ENCODE measurements at regions not wholly inside any gene's neighbourhood (a gene's known extent, or its start where the extent isn't known, plus 50 kb on each side); places are given as distances from the start of the nearest gene placed in this dataset.

- H3K4me1 ChIP-seq (replicated peaks; ENCODE audit: insufficient read depth): no peaks in the 10 kb centered on the region
- H3K4me3 ChIP-seq: no peak overlapping the region
- intact Hi-C loops (cut with micrococcal nuclease; ENCODE audit: unreplicated experiment): no loop called here
- H3K9me3 ChIP-seq (ENCODE audit: insufficient read depth, low read depth): no peaks in the 10 kb centered on the region
- DNase-seq: no peak
- H3K4me2 ChIP-seq: no peak overlapping the region
- BruUV-seq (replicated peaks): no TSS peak
- TF ChIP-seq CTCF (conservative IDR thresholded peaks at IDR 0.05) (no peak), EZH2 (IDR thresholded peaks at IDR 0.05; ENCODE audit: low read depth) (no peak)
- H3K79me2 ChIP-seq (ENCODE audit: low read depth): no peaks in the 10 kb centered on the region
- H3K27ac ChIP-seq: no peak overlapping the region
- H3K9me2 ChIP-seq (ENCODE audit: insufficient read depth): no peaks in the 10 kb centered on the region; the same call in 1 of the 2 replicates
- H4K20me1 ChIP-seq (ENCODE audit: insufficient read depth): no peaks in the 10 kb centered on the region
- POLR2A ChIA-PET (ENCODE audit: unreplicated experiment): no interaction called here
- no peaks in the 10 kb centered on the region for H3K27me3 ChIP-seq (ENCODE audit: insufficient read depth, low read depth)
- no peaks in the 10 kb centered on the region for H3K36me3 ChIP-seq (ENCODE audit: low read depth)
- CTCF ChIA-PET: no interaction called here
- H2AFZ ChIP-seq: no peak overlapping the region
- no peaks in the 10 kb centered on the region for H3F3A ChIP-seq (ENCODE audit: insufficient read depth, low read depth)
Observed at GRCh38 chr5:118125687-118126086, 862.7 kb downstream of the DTWD2 start.

GRCh38 chr5:118121258-118121657 lies 867.1 kb downstream of the DTWD2 start:
- H3K79me2 ChIP-seq (ENCODE audit: low read depth): no peaks in the 10 kb centered on the region
- no peaks in the 10 kb centered on the region for H3K27me3 ChIP-seq (ENCODE audit: insufficient read depth, low read depth)
- TF ChIP-seq EZH2 (IDR thresholded peaks at IDR 0.05; ENCODE audit: low read depth) (no peak), CTCF (conservative IDR thresholded peaks at IDR 0.05) (no peak)
- intact Hi-C loops (cut with micrococcal nuclease; ENCODE audit: unreplicated experiment): no loop called here
- H3K4me1 ChIP-seq (replicated peaks; ENCODE audit: insufficient read depth): no peaks in the 10 kb centered on the region
- H2AFZ ChIP-seq: no peak overlapping the region
- no peak for DNase-seq
- no peak overlapping the region for H3K4me2 ChIP-seq
- no peaks in the 10 kb centered on the region for H4K20me1 ChIP-seq (ENCODE audit: insufficient read depth)
- H3K9me3 ChIP-seq (ENCODE audit: insufficient read depth, low read depth): no peaks in the 10 kb centered on the region
- CTCF ChIA-PET: no interaction called here
- no TSS peak for BruUV-seq (replicated peaks)
- POLR2A ChIA-PET (ENCODE audit: unreplicated experiment): no interaction called here
- H3K4me3 ChIP-seq: no peak overlapping the region
- no peaks in the 10 kb centered on the region for H3F3A ChIP-seq (ENCODE audit: insufficient read depth, low read depth)
- no peaks in the 10 kb centered on the region for H3K36me3 ChIP-seq (ENCODE audit: low read depth)
- H3K9me2 ChIP-seq (ENCODE audit: insufficient read depth): no peaks in the 10 kb centered on the region; the same call in 1 of the 2 replicates
- H3K27ac ChIP-seq: no peak overlapping the region

- Histone ChIP-seq H3K4me1 (replicated peaks; ENCODE audit: insufficient read depth) (no peaks in the 10 kb centered on the region), H3K9me3 (ENCODE audit: insufficient read depth, low read depth) (no peaks in the 10 kb centered on the region), H3K79me2 (ENCODE audit: low read depth) (no peaks in the 10 kb centered on the region), H4K20me1 (ENCODE audit: insufficient read depth) (no peaks in the 10 kb centered on the region), H3F3A (ENCODE audit: insufficient read depth, low read depth) (no peaks in the 10 kb centered on the region), H3K27ac (no peak overlapping the region), H2AFZ (no peak overlapping the region), H3K27me3 (ENCODE audit: insufficient read depth, low read depth) (no peaks in the 10 kb centered on the region), H3K4me2 (no peak overlapping the region), H3K36me3 (ENCODE audit: low read depth) (no peaks in the 10 kb centered on the region), H3K9me2 (ENCODE audit: insufficient read depth) (no peaks in the 10 kb centered on the region), H3K4me3 (no peak overlapping the region)
- ChIA-PET CTCF (no interaction called here), POLR2A (ENCODE audit: unreplicated experiment) (no interaction called here)
- intact Hi-C loops (cut with micrococcal nuclease; ENCODE audit: unreplicated experiment): no loop called here
- no TSS peak for BruUV-seq (replicated peaks)
- no peak for DNase-seq
- no peak for TF ChIP-seq EZH2 (IDR thresholded peaks at IDR 0.05; ENCODE audit: low read depth)
- no peak for TF ChIP-seq CTCF (conservative IDR thresholded peaks at IDR 0.05)
Observed at GRCh38 chr5:118115791-118116190, 872.6 kb downstream of the DTWD2 start.
